GM12865 (cell line): ENCODE measurements at regions not wholly inside any gene's neighbourhood (a gene's known extent, or its start where the extent isn't known, plus 50 kb on each side); places are given as distances from the start of the nearest gene placed in this dataset.
A peak's percentile ranks its signal among the peaks of the same experiment; 100 is the strongest.
"Not testable (repeated sequence)": the region's sequence is repeated elsewhere in the genome, so short reads cannot be mapped to it uniquely, and the experiment has no call there.

Experiments used
- DNase-seq: peaks from one replicate; pipeline ENCODE4 v3.0.0; 2010; ENCODE audit warnings: low read depth
- H3K4me3 ChIP-seq: 2 replicates; pipeline ENCODE4 v1.5.1; 2011; ENCODE audit warnings: mild to moderate bottlenecking, low read depth, low read length, control low read depth
- CTCF ChIP-seq: IDR thresholded peaks from 2 replicates; pipeline ENCODE4 v1.5.1; 2011; ENCODE audit warnings: low read length, control low read depth, low read depth, inconsistent platforms; ENCODE audit not compliant: insufficient read depth; ENCODE audit errors: missing control alignments

GRCh38 chr12:126936181-126936851, 1330.7 kb upstream of the TMEM132C start:
- TF ChIP-seq CTCF = no peak
- peak overlapping the region; percentile 12 for H3K4me3 ChIP-seq
- DNase-seq = peak; percentile 64

GRCh38 chr12:126937431-126937830, 1329.5 kb upstream of the TMEM132C start:
- DNase-seq = no peak
- H3K4me3 ChIP-seq = no peak overlapping the region
- no peak for TF ChIP-seq CTCF

DNA sequence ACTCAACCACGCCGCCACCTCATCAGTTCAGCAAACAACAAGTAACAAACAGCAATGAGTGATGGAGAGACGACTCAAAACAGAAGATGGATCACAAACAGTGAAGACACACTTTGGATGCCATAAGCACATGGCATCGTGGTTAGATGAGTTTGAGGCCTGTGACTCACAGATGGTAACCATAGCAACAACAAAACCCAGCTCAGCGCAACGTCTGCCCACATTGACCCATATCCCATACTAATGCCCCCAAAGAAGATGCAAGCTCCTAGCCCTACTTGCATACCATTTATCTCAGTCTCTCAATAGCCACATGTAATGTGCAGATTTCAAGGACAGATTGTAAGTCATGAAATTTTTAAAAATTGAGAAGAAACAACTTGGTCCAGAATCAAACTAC, 1322.3 kb upstream of the TMEM132C start:
- DNase-seq = no peak
- no peak overlapping the region for H3K4me3 ChIP-seq
- TF ChIP-seq CTCF = no peak

GRCh38 chr12:126946958-126947357, 1320.0 kb upstream of the TMEM132C start:
- not testable (repeated sequence) for H3K4me3 ChIP-seq, DNase-seq

DNA sequence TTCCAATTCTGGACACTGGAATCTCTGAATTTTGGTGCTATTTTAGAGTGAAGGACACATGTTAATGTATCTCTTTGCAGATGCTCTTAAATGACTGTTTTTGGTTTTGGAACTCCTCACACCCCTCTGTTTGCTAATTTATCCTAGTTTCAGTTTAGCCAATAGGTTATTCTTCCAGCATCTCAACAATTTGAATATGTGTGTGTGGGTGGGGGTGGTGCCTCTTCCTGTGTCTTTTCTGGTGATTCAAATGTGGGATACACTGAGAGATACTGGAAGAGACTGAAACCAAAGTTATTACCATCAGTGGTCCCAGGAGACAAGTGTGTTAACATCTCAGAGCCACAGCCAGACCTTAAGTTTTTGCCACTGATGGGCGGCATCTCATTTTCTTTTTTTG, 1317.4 kb upstream of the TMEM132C start:
- no peak overlapping the region for H3K4me3 ChIP-seq
- TF ChIP-seq CTCF = no peak
- DNase-seq = peak; percentile 38

DNA sequence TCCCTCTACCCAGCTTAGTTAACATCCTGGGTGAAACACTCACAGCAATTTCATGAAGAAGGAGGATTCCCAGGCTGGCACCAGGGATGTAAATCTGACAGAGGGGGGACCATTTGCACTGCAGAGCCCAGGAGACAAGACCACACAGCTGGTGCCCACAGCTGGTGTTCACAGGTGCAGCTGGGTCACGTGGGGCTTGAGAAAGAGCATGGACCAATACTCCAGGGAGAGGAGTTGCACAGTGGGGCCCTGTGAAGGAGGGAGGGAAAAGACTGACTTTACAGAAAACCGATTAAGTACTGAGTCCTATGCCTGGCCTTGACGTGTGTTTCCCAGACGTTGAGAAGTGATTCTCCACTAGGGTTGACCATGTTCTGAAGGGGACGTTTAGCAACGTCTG, 1316.7 kb upstream of the TMEM132C start:
- H3K4me3 ChIP-seq = no peak overlapping the region
- DNase-seq = peak; percentile 28
- no peak for TF ChIP-seq CTCF

DNA sequence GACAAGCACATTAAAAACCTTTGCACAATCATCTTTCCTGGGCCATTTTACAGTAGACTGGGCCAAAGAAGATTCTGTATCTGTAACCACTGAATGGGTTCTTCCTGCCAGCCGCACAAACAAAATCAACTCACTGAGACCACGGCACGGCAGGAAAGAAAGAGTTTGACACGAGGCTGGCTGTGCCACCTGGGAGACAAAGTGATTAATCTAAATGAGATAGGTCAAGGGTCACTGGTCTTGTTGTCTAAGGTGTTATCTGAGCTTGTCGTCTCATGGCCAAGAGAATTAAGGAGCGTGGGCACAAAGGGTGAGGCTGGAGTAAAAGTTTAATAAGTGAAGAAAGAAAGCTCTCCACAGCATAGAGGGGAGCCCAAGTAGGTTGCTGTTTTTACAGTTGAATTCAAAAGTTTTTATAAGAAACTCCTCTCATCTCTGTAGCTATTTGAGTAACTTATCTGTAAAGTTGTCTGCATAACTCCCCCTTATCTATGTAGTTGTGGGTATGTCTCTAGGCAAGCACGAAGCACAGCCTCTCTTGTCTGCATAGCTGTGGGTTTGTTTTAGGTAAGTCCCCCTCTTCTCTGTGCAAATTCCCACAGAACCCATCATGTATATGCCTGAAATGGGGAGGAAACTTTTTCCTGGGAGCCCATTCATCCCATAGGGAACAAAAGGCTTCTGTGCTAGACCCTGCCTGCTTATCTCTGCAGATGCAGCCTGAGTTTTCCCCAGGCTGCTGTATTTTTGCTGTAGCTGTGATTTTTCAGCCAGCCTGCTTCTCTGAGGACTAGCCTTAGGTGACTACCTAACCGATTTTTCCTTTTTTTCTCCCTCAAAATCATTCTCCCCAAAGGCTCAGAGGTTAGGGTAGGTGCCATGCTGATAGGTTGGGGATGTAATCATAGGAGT, 1314.6 kb upstream of the TMEM132C start:
- TF ChIP-seq CTCF = no peak
- no peak overlapping the region for H3K4me3 ChIP-seq
- DNase-seq = no peak
